B cell (primary cell): ENCODE measurements at regions not wholly inside any gene's neighbourhood (a gene's known extent, or its start where the extent isn't known, plus 50 kb on each side); places are given as distances from the start of the nearest gene placed in this dataset.

Experiments
- CTCF ChIP-seq: fragments of 200-600 bp; IDR thresholded peaks from one replicate; pipeline ENCODE4 v1.8.0; 2022; ENCODE audit warnings: antibody characterized with exemption, mild to moderate bottlenecking
- EZH2 ChIP-seq: IDR thresholded peaks from 2 replicates; pipeline ENCODE4 v1.6.1; 2012; ENCODE audit warnings: borderline replicate concordance, low read depth, mild to moderate bottlenecking, moderate library complexity, low read length; ENCODE audit not compliant: insufficient read depth, poor library complexity, severe bottlenecking

DNA sequence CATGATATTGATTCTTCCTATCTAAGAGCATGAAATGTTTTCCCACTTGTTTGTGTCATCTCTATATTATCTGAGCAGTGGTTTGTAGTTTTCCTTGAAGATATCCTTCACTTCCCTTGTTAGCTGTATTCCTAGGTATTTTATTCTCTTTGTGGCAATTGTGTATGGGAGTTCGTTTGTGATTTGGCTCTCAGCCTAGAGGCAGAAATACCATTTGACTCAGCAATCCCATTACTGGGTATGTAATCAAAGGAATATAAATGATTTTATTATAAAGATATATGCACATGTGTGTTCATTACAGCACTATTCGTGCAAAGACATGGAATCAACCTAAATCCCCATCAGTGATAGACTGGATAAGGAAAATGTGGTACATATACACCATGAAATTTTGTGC lies 172.7 kb upstream of the IL15 start:
- no peak for TF ChIP-seq CTCF
- TF ChIP-seq EZH2 = no peak
